ENCODE measurements at regions not wholly inside any gene's neighbourhood (a gene's known extent, or its start where the extent isn't known, plus 50 kb on each side); places are given as distances from the start of the nearest gene placed in this dataset.

DNA sequence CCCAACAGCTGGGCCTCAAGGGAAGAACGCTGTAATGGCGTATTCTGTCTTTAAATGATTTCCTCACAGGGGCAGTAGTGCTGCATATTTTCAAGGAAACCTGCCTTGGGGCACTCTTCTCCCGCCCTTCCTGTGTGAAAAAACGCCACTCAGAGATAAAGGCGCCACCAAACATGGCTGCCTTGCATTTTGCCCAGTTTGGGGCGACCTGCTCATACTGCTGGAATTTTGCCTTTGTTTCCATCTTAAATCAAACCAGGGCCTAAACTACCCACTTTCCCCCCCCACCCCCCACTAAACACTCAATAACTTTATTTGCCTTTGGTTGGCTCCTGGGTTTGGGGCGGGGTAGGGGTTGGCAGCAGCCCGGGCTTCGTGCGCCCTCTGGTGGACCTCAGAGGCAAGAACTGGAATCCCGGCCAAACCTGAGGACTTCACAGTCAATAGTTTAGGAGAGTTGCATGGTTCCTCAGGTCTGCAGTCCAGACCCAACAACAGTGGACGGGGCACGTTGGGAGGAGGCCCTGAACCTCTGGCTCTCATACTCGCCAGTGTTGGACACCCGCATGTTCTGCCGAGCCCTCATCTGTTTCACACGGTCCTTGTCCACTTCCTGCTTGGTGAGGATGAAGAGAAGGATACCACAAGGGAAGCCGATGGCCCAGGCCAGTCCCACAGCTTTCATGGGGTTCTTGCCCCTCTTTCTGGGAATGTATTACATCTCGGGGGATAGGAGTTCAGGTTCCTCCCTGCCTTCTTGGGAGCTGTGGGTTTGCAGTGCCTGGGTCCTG is 220.1 kb upstream of the STK26 start:
- H3K4me1 ChIP-seq, result no peaks in the 10 kb centered on the region
- H3K9me3 ChIP-seq, result no peaks in the 10 kb centered on the region
- WGBS, 2 donors, result 60 to 72% methylated on average over 2 to 11 of the region's 19 CpGs
- DNase-seq, result peak; percentile 43
- H3K4me3 ChIP-seq, result no peak overlapping the region
- H3K27ac ChIP-seq, result no peak overlapping the region
- H3K27me3 ChIP-seq, result no peaks in the 10 kb centered on the region
- intact Hi-C loops (cut with DNase I; ENCODE audit: low total_unique reads), result no loop called here
- no peak for TF ChIP-seq POLR2A (IDR thresholded peaks at IDR 0.05)
- TF ChIP-seq, protein P1, sequence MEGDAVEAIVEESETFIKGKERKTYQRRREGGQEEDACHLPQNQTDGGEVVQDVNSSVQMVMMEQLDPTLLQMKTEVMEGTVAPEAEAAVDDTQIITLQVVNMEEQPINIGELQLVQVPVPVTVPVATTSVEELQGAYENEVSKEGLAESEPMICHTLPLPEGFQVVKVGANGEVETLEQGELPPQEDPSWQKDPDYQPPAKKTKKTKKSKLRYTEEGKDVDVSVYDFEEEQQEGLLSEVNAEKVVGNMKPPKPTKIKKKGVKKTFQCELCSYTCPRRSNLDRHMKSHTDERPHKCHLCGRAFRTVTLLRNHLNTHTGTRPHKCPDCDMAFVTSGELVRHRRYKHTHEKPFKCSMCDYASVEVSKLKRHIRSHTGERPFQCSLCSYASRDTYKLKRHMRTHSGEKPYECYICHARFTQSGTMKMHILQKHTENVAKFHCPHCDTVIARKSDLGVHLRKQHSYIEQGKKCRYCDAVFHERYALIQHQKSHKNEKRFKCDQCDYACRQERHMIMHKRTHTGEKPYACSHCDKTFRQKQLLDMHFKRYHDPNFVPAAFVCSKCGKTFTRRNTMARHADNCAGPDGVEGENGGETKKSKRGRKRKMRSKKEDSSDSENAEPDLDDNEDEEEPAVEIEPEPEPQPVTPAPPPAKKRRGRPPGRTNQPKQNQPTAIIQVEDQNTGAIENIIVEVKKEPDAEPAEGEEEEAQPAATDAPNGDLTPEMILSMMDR (IDR thresholded peaks at IDR 0.05), result peak in 1 of 3 experiments; percentile 16
- no peaks in the 10 kb centered on the region for H3K36me3 ChIP-seq (ENCODE audit: low read depth, missing control alignments)

DNA sequence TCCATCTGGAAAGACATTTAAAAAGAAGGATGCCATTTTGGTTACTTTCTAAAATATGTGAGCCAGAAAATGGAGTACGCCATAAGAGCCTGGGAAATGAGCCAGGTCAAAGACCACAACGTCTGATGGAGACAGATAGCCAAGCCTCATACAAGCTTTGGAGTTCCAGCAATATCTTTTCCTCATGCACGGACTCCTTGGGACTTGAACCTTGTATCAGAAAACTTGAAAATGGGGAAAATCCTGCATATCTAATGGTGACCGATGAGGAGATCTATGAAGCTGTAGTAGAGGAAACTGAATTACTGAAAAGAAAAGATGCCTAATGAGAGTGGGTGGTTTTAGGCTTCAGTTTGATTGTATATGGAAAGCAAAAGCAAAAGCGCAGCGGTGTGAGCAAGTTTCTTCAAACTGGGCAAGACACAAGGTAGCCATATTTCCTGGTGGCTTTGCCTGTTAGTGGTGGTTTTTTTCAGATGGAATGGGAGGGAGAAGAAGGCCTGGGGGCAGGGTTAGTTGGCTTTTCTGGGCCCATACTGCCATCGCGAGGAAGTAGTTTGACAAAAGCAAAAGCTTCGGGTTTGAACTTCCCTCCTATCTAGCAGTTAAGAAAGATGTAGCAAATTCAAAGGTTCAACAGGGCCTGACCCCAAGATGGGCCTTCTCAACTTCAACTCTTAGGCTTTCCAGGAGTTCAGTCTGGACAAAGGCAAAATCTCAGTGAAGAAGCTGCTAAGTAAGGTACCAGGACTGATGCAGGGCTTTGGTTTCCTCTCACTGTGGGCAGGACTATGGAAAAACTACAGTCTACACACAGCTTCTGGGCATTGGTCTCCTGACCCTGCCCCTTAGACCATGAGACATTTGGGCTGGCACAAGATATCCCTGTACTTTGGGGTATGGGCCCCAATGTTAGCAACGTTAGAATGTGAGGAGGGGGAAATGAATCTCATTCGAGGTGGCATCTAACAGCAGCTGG is 210.0 kb upstream of the STK26 start:
- WGBS, 2 donors, result 79 to 88% methylated on average over 11 of the region's 11 CpGs
- intact Hi-C loops (cut with DNase I; ENCODE audit: low total_unique reads), result no loop called here

DNA sequence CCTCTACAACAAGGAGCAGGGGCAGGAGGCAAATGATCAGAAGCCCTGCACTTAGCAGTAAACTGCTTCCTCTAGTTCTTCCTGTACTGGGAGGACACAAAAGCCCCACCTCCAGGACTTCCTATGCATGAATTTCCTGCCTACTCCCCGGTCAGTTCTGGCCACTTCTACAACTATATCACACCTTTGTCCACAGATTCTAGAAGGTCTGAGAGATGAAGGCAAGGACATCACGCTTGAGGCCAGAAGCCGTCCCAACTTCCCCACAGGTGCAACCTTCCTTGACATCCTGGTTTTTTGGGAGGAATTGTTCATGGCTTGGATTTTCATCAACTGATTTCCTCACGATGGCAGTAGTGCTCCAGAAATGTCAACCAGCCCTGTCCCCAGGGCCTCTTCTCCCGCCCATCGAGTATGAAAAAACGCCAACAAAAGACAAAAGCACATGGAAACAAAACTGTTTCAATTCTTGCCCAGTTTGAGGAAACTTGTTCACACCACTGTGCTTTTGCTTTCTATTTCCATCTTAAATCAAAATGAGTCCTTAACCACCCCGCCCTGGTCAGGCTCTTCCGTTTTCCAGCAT is 206.5 kb upstream of the STK26 start:
- intact Hi-C loops (cut with DNase I; ENCODE audit: low total_unique reads), result no loop called here
- WGBS, 2 donors, result 58 to 74% methylated on average over 8 to 9 of the region's 9 CpGs
- Histone ChIP-seq H3K27ac (no peak overlapping the region), H3K27me3 (no peaks in the 10 kb centered on the region), H3K4me3 (no peak overlapping the region), H3K9me3 (no peaks in the 10 kb centered on the region), H3K36me3 (ENCODE audit: low read depth, missing control alignments) (no peaks in the 10 kb centered on the region), H3K4me1 (no peaks in the 10 kb centered on the region)
- TF ChIP-seq, protein P1 (IDR thresholded peaks at IDR 0.05), result no peak
- no peak for TF ChIP-seq POLR2A (IDR thresholded peaks at IDR 0.05)
- DNase-seq, result no peak

More for the DNA sequence above, 210.0 kb upstream of the STK26 start:
- no peak overlapping the region for H3K27ac ChIP-seq
- H3K36me3 ChIP-seq (ENCODE audit: low read depth, missing control alignments), result no peaks in the 10 kb centered on the region
- TF ChIP-seq, protein P1 (IDR thresholded peaks at IDR 0.05), result no peak
- H3K27me3 ChIP-seq, result no peaks in the 10 kb centered on the region
- no peak overlapping the region for H3K4me3 ChIP-seq
- H3K9me3 ChIP-seq, result no peaks in the 10 kb centered on the region
- DNase-seq, result no peak
- no peaks in the 10 kb centered on the region for H3K4me1 ChIP-seq

DNA sequence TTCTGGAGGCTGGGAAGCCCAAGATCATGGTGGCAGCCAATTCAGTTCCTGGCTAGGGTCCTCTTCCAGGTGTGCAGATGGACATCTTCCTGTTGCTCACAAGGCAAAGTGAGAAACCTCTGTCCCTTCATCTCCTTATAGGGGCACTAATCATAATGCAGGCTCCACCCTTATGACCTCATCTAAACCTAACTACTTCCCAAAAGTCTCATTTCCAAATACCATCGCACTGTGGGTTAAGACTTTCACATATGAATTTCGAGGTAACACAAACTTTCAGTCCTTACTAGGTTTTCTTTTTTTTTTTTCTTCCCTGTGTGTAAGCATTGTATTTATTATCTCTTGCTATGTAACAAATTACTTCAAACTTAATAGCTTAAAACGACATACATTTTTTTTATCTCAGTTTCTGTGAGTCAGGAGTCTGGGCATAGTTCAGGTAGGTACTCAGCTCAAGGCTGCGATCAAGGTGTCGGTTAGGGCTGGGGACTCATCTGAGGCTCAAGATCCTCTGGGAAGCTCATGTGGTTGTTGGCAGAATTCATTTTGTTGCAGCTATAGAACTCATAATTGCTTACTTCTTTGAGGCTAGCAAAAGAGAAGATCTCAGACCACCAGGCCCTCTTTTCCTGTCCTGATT is 204.7 kb upstream of the STK26 start:
- no peak overlapping the region for H3K4me3 ChIP-seq
- H3K9me3 ChIP-seq, result no peaks in the 10 kb centered on the region
- no peak for DNase-seq
- H3K4me1 ChIP-seq, result no peaks in the 10 kb centered on the region
- intact Hi-C loops (cut with DNase I; ENCODE audit: low total_unique reads), result no loop called here
- TF ChIP-seq, protein P1 (IDR thresholded peaks at IDR 0.05), result no peak
- no peak for TF ChIP-seq POLR2A (IDR thresholded peaks at IDR 0.05)
- no peak overlapping the region for H3K27ac ChIP-seq
- 77 to 84% methylated on average over 5 of the region's 5 CpGs for WGBS, 2 donors
- no peaks in the 10 kb centered on the region for H3K36me3 ChIP-seq (ENCODE audit: low read depth, missing control alignments)
- H3K27me3 ChIP-seq, result no peaks in the 10 kb centered on the region
